H9 (cell line): ENCODE measurements at regions not wholly inside any gene's neighbourhood (a gene's known extent, or its start where the extent isn't known, plus 50 kb on each side); places are given as distances from the start of the nearest gene placed in this dataset.

Source experiments
- DNase-seq: peaks from one replicate; pipeline ENCODE4 v3.0.0-alpha.2; 2017
- H2AFZ ChIP-seq: one replicate; pipeline ENCODE4 v1.6.1; 2013; ENCODE audit warnings: mild to moderate bottlenecking, low read length, control low read depth, moderate library complexity
- H2AK5ac ChIP-seq: 2 replicates; pipeline ENCODE4 v1.6.1; 2013; ENCODE audit warnings: low read length, control low read depth, mixed read lengths; ENCODE audit not compliant: insufficient read length
- H2BK120ac ChIP-seq: one replicate; pipeline ENCODE4 v1.6.1; 2013; ENCODE audit warnings: low read depth, mild to moderate bottlenecking, low read length, control low read depth, inconsistent platforms; ENCODE audit not compliant: poor library complexity, severe bottlenecking
- H2BK12ac ChIP-seq: 2 replicates; pipeline ENCODE4 v1.6.1; 2013; ENCODE audit warnings: low read length, control low read depth, mixed read lengths, low read depth; ENCODE audit not compliant: insufficient read length
- H2BK15ac ChIP-seq: 2 replicates; pipeline ENCODE4 v1.6.1; 2013; ENCODE audit warnings: low read depth, low read length, control low read depth
- H2BK20ac ChIP-seq: one replicate; pipeline ENCODE4 v1.6.1; 2013; ENCODE audit warnings: low read depth, mild to moderate bottlenecking, low read length, control low read depth, inconsistent platforms; ENCODE audit not compliant: poor library complexity, severe bottlenecking
- H2BK5ac ChIP-seq: 2 replicates; pipeline ENCODE4 v1.6.1; 2013; ENCODE audit warnings: low read length, control low read depth, mixed read lengths; ENCODE audit not compliant: insufficient read length
- H3K14ac ChIP-seq: 2 replicates; pipeline ENCODE4 v1.6.1; 2013; ENCODE audit warnings: low read length, control low read depth; ENCODE audit not compliant: insufficient read depth
- H3K18ac ChIP-seq: 2 replicates; pipeline ENCODE4 v1.6.1; 2013; ENCODE audit warnings: low read depth, mild to moderate bottlenecking, mixed read lengths, low read length, control low read depth; ENCODE audit not compliant: insufficient read length
- H3K23ac ChIP-seq: 2 replicates; pipeline ENCODE4 v1.6.1; 2013; ENCODE audit warnings: low read length, control low read depth, mixed read lengths, low read depth; ENCODE audit not compliant: insufficient read length
- H3K23me2 ChIP-seq: 2 replicates; pipeline ENCODE4 v1.6.1; 2013; ENCODE audit warnings: low read depth, mild to moderate bottlenecking, mixed read lengths, low read length, control low read depth; ENCODE audit not compliant: insufficient read length, poor library complexity, severe bottlenecking
- H3K27ac ChIP-seq: 2 replicates; pipeline ENCODE4 v1.5.1; 2013; ENCODE audit warnings: low read length, control low read depth, mixed read lengths, low read depth; ENCODE audit not compliant: insufficient read length
- H3K27me3 ChIP-seq: 2 replicates; pipeline ENCODE4 v1.6.1; 2013; ENCODE audit warnings: low read length, control low read depth, inconsistent platforms; ENCODE audit not compliant: insufficient read depth
- H3K4ac ChIP-seq: 2 replicates; pipeline ENCODE4 v1.6.1; 2013; ENCODE audit warnings: low read depth, mild to moderate bottlenecking, control low read depth, inconsistent platforms, low read length, moderate library complexity
- H3K4me1 ChIP-seq: 2 replicates; pipeline ENCODE4 v1.6.1; 2013; ENCODE audit warnings: low read length, control low read depth, inconsistent platforms; ENCODE audit not compliant: insufficient read depth
- H3K4me2 ChIP-seq: 2 replicates; pipeline ENCODE4 v1.6.1; 2013; ENCODE audit warnings: low read length, control low read depth, mixed read lengths; ENCODE audit not compliant: insufficient read length, insufficient read depth
- H3K56ac ChIP-seq: 2 replicates; pipeline ENCODE4 v1.6.1; 2013; ENCODE audit warnings: low read depth, mild to moderate bottlenecking, mixed read lengths, low read length, control low read depth; ENCODE audit not compliant: insufficient read length
- H3K79me1 ChIP-seq: 2 replicates; pipeline ENCODE4 v1.6.1; 2013; ENCODE audit warnings: low read depth, mild to moderate bottlenecking, moderate library complexity, low read length, control low read depth, inconsistent platforms; ENCODE audit not compliant: insufficient read depth, poor library complexity, severe bottlenecking
- H3K79me2 ChIP-seq: 2 replicates; pipeline ENCODE4 v1.6.1; 2013; ENCODE audit warnings: low read length, control low read depth, inconsistent platforms; ENCODE audit not compliant: insufficient read depth
- H3K9ac ChIP-seq: 2 replicates; pipeline ENCODE4 v1.6.1; 2013; ENCODE audit warnings: low read length, control low read depth, mixed read lengths; ENCODE audit not compliant: insufficient read length; ENCODE audit errors: extremely low read depth
- H3K9me3 ChIP-seq: one replicate; pipeline ENCODE4 v1.6.1; 2013; ENCODE audit warnings: low read depth, low read length, inconsistent platforms; ENCODE audit not compliant: control insufficient read depth
- H3T11ph ChIP-seq: one replicate; pipeline ENCODE4 v1.6.1; 2013; ENCODE audit warnings: mild to moderate bottlenecking, low read length, control low read depth, inconsistent platforms
- H4K20me1 ChIP-seq: one replicate; pipeline ENCODE4 v1.6.1; 2013; ENCODE audit not compliant: control insufficient read depth, insufficient read length, insufficient read depth
- H4K5ac ChIP-seq: 2 replicates; pipeline ENCODE4 v1.6.1; 2013; ENCODE audit warnings: low read depth, mild to moderate bottlenecking, mixed read lengths, low read length, control low read depth; ENCODE audit not compliant: insufficient read length
- H4K8ac ChIP-seq: replicated peaks from 2 replicates; pipeline ENCODE4 v1.6.1; 2013; ENCODE audit warnings: low read length, control low read depth, mixed read lengths, low read depth; ENCODE audit not compliant: insufficient read length
- H4K91ac ChIP-seq: 2 replicates; pipeline ENCODE4 v1.6.1; 2013; ENCODE audit warnings: low read depth, mild to moderate bottlenecking, moderate library complexity, mixed read lengths, low read length, control low read depth; ENCODE audit not compliant: insufficient read length
- H3K27ac Mint-ChIP-seq, 3 experiments: 2 replicates in 2 of 3; 3 replicates in 1 of 3; pipeline ENCODE4 v1.8.0; 2020 to 2021; ENCODE audit warnings: mixed read lengths in 3 of 3, mild to moderate bottlenecking in 1 of 3, moderate library complexity in 1 of 3
- H3K27me3 Mint-ChIP-seq: 2 replicates; pipeline ENCODE4 v1.8.0; 2021; ENCODE audit warnings: low read depth, mild to moderate bottlenecking, moderate library complexity, mixed read lengths
- H3K36me3 Mint-ChIP-seq, 3 experiments: 2 replicates in 2 of 3; 3 replicates in 1 of 3; pipeline ENCODE4 v1.8.0; 2020 to 2021; ENCODE audit warnings: low read depth in 3 of 3, mixed read lengths in 3 of 3; ENCODE audit not compliant: insufficient read depth in 1 of 3
- H3K4me1 Mint-ChIP-seq, 2 experiments: 2 replicates each; pipeline ENCODE4 v1.8.0; 2020; ENCODE audit warnings: mixed read lengths in 2 of 2
- H3K4me3 Mint-ChIP-seq, 2 experiments: 2 replicates in 1 of 2; 3 replicates in 1 of 2; pipeline ENCODE4 v1.8.0; 2020 to 2021; ENCODE audit warnings: mild to moderate bottlenecking in 2 of 2, mixed read lengths in 2 of 2, moderate library complexity in 1 of 2
- H3K9me3 Mint-ChIP-seq, 2 experiments: 2 replicates in 1 of 2; 3 replicates in 1 of 2; pipeline ENCODE4 v1.8.0; 2020; ENCODE audit warnings: mild to moderate bottlenecking in 2 of 2, mixed read lengths in 2 of 2, moderate library complexity in 1 of 2
- CTCF ChIP-seq: fragments of 200-600 bp; sonication (generic); conservative IDR thresholded peaks from 3 replicates; pipeline ENCODE4 v1.8.0; 2021; ENCODE audit warnings: antibody characterized with exemption, mild to moderate bottlenecking
- WGBS: extraction: QIAGEN DNeasy Blood & Tissue Kit; methylation state at CpG from one replicate; pipeline ENCODE4 v1.1.7; 2013; ENCODE audit warnings: missing lambda C conversion rate, low lambda C conversion rate, mixed read lengths; ENCODE audit not compliant: insufficient read length; ENCODE audit errors: extremely low coverage; 5-methylcytosine and 5-hydroxymethylcytosine counted together

- Histone ChIP-seq H3K79me1 (no peaks in the 10 kb centered on the region), H3K23ac (no peak overlapping the region), H4K91ac (no peak overlapping the region), H2BK5ac (no peak overlapping the region), H4K20me1 (no peaks in the 10 kb centered on the region), H3T11ph (no peak overlapping the region), H3K18ac (no peak overlapping the region), H3K79me2 (no peaks in the 10 kb centered on the region), H3K4me1 (no peaks in the 10 kb centered on the region), H3K9ac (no peak overlapping the region), H3K56ac (no peak overlapping the region), H2AFZ (no peak overlapping the region), H4K5ac (no peak overlapping the region), H3K4ac (no peak overlapping the region), H4K8ac (no peak overlapping the region), H3K14ac (peak overlapping the region; percentile 57), H3K4me2 (no peak overlapping the region), H2AK5ac (no peak overlapping the region), H3K27ac (no peak overlapping the region), H2BK20ac (no peak overlapping the region), H2BK12ac (no peak overlapping the region), H3K9me3 (no peaks in the 10 kb centered on the region), H3K23me2 (no peaks in the 10 kb centered on the region), H2BK120ac (no peak overlapping the region), H3K27me3 (no peaks in the 10 kb centered on the region), H2BK15ac (no peak overlapping the region)
- no peak overlapping the region; a peak in 1 of 5 replicates for H3K4me3 Mint-ChIP-seq
- H3K9me3 Mint-ChIP-seq, result peaks cover 4% of the 10 kb centered on the region in 2 experiments; a peak in 3 of 5 replicates
- H3K27ac Mint-ChIP-seq, result peak overlapping the region in 1 of 3 experiments; percentile 71; a peak in 1 of 7 replicates
- peaks cover 15 to 16% of the 10 kb centered on the region in 2 experiments for H3K4me1 Mint-ChIP-seq
- WGBS, result no CpG with 5 or more reads among the region's 13 CpGs
- no peak for DNase-seq
- TF ChIP-seq CTCF, result no peak
- H3K27me3 Mint-ChIP-seq, result peaks cover 26% of the 10 kb centered on the region
- H3K36me3 Mint-ChIP-seq, result peaks cover 0 to 7% (median 0%) of the 10 kb centered on the region in 3 experiments; a peak in 2 of 7 replicates
These were observed 172.4 kb upstream of the PDE10A start for GRCh38 chr6:165835410-165835851.
